Mesenteric fat pad (tissue), 1 donor: ENCODE measurements at regions not wholly inside any gene's neighbourhood (a gene's known extent, or its start where the extent isn't known, plus 50 kb on each side); places are given as distances from the start of the nearest gene placed in this dataset.

Experiments
- DNase-seq: peaks from one replicate; pipeline ENCODE4 v3.0.0-alpha.2; 2020; ENCODE audit warnings: low spot score
- donor health status: DM: yes; HTN: yes; CAD: no.

DNA sequence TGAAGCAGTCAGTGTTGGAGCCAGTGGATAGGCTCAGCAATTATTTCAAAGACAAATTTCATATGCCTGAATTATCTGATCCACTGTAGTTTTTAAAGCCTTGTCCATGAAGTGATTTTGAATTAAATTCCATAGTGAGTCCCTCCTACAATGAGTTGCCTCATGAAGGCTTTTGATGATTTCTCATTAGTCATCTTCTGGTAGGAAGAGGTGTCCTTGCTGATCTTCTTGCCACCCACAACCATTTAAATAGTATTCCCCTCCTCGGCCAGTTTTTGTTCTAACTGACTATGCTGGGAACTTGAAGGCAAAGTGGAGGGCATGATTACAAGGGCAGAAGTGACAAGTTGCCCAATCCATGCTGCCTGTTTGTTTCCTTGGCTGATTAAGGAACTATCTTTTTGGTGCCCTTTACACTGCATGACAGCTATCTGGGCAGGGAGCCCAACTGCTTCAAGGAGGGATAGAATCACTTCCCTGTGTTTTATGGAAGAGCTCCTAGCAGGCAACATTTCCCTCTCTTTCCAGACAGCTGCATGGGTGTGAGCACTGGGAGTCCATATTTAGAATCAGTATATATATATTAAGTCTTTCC lies 617.5 kb downstream of the ZPLD1 start:
- DNase-seq: no peak

DNA sequence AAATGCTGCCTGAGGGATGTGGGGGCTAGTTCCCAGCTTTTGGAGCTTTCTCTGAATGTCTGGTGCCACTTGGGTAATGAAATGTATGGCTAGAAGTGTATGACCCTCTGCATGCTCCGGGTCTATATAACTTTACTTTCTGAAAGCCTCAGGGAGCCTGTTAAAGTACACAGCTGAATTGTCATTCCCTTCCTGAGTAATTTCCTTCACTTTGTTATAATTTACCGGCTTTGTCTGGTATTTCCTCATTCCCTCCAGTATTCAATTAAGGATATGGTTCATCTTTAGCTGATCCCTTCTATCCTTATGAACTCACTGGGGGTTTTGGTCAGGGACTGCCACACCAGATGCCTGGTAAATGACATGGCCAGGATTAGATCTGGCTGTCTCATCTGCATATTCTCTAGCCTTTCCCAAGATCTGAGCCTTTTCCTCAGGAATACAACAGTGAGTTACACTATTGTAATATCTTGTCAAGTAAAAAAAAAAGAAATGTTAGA lies 620.3 kb downstream of the ZPLD1 start:
- no peak for DNase-seq

- DNase-seq: no peak
Observed at GRCh38 chr3:103056542-103056941, 621.7 kb downstream of the ZPLD1 start.

- DNase-seq: no peak
Observed at GRCh38 chr3:103057003-103057402, 622.2 kb downstream of the ZPLD1 start.

- no peak for DNase-seq
Observed at GRCh38 chr3:103057487-103057886, 622.7 kb downstream of the ZPLD1 start.

DNA sequence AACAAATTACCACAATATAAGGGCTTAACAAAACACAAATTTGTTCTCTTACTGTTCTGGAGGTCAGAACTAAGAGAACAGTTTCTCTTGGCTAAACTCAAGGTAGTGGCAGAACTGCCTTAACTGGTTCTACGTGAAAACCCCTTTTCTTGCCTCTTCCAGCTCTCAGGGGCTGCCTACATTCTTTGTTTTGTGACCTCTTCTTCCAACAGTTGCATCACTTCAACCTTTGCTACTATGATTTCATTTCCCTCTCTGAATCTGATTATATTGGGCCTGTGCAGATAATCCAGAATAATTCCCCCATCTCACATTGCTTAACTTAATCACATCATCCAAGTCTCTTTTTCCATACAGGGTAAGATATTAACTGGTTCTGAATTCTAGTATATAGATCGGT lies 624.6 kb downstream of the ZPLD1 start:
- DNase-seq: no peak

GRCh38 chr3:103060242-103060641 lies 625.4 kb downstream of the ZPLD1 start:
- DNase-seq: no peak

DNA sequence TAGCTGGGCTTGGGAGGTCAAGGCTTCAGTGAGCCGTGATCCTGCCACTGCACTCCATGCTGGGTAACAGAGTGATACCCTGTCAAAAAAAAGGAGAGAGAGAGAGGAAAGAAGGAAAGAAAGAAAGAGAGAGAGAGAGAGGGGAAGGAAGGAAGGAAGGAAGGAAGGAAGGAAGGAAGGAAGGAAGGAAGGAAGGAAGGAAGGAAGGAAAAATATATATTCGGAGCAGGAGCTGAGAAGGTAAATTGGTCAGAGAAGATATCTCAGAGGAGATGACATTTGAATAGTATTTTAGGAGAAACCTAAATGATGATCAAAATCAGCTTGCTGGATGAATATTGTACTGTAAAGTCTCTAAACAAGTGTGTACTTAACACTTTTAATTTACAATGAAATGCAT lies 633.1 kb downstream of the ZPLD1 start:
- DNase-seq: no peak

DNA sequence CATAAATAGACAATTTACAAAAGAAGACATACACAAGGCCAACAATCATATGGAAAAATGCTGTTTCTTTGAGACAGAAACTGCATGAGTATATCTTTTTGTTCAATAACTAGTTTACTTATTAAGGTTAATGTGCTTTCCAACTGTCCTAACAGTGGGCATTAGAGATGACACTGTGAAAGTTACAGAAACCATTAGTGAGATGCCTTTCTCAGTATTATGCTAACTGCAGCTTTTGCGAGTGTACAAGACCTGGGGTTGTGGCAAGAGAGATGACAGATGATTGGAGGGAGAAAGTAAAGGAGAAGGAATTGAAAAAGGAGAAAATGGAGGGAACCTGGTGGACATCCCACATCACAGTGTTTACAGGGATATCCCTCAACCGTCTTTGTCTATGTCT lies 640.5 kb downstream of the ZPLD1 start:
- no peak for DNase-seq

- DNase-seq: no peak
Observed at GRCh38 chr3:103077910-103078309, 643.1 kb downstream of the ZPLD1 start.

DNA sequence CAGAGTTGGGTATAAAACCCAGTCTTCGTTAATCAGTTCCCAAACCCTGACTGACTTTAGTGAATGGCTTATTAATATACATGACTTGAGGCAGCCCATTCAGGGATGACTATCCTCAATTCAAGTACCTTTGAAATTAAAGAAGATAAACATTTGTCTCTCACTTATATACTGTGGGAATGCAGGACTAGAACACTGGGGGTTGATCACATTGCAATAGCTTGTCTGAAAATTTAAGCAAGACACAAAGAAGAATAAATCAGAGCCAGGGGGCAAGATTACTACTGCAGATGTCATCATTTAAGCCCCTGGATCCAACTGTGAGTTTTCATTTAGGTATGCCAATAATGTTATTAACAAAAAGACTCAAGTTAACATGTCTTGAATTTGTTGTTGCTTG lies 647.7 kb downstream of the ZPLD1 start:
- no peak for DNase-seq

- no peak for DNase-seq
Observed at GRCh38 chr3:103083848-103084631, 649.2 kb downstream of the ZPLD1 start.

DNA sequence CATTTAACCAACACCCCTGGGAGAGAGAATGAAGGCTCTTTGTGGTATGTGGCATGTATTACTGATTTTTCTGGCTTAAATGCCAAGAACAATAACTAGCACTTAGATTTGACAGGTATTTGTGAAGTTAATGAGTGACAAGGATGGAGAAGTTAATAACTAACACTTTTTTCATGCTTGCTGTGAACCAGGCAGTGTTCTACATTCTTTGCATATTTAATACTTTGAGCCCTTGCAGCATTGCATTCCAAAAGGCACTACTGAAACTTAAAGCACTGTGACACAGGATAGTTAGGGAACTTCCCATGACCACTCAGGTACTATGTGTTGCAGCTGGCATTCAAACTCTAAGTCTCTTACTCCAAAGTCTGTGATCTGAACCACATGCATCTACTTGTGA lies 650.6 kb downstream of the ZPLD1 start:
- DNase-seq: no peak

DNA sequence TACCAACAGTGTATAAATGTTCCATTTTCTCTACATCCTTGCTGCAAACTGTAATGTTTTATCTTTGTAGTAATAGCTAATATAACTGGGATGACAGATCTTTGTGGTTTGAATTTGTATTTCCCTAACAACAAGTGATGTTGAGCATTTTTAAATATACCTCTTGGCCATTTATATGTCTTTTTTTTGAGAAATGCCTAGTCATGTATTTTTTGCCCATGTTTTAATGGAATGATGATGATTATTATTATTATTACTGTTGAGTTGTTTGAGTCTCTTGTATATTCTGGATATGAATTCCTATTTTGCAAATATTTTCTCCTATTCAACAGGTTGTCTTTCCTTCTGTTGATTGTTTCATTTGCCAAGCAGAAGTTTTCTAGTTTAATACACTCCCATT lies 654.9 kb downstream of the ZPLD1 start:
- DNase-seq: no peak

DNA sequence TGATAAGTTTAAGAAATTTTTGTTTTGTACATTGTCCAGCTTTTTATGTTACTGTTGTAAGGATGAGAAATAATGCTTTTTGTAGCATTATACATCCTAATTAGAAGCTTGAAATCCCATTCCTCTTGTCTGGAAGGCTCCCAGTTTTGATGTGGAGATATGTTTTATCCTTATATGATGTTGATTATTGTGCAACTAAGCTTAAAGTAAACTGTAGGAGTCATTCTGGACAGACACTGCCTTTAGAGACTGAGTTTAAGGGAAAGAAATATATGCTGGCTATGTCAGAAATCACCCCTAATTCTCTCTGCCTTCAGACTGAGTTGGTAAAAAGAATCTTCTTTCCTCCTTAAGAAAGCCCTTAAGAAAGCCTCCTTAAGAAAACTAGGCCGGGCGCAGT lies 670.4 kb downstream of the ZPLD1 start:
- DNase-seq: no peak

GRCh38 chr3:103112273-103112672 lies 677.5 kb downstream of the ZPLD1 start:
- DNase-seq: no peak

DNA sequence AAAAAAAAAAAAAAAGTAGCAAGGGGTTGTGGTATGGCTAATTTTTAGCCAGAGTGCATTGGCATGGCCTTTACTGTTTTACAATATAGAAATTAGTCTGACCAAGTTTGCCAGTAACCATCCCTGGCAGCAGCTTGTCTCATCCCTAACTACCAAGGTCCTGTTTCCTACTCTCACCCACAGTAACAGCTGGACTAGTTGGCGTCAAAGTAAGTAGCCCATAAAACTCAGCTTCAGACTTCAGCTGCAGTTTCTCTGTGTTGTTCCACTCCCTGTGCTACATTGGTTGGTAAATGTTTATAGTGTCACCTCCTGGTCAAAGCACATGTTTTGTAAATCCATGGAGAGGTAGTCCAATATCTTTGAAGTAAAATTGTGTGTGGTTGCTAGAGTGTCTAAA lies 691.3 kb downstream of the ZPLD1 start:
- DNase-seq: no peak

DNA sequence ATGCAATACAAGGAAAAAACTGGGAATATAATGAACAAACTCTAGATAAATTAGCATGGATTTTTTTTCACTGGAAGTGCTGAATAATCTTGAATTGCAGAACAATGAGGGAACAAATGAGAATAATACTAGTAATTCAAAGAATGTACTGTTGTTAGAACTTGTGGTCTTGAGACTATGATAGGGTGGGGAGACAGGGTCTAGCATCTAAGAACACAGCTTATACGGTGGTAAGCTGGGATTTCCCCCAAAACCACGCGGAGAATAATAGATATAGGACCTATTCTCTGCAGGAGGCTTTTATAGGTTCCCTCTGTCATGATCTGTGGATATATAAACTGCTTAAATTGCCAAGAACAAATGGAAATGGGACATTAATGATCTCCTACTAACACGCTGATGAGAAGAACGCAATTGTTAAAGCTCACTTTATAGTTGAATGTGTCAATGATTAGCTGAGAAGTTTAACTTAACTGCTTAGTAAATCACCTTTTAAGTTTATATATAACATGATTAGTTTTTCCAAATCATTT lies 692.3 kb downstream of the ZPLD1 start:
- no peak for DNase-seq

GRCh38 chr3:103127737-103128136 lies 692.9 kb downstream of the ZPLD1 start:
- no peak for DNase-seq

GRCh38 chr3:103134023-103134724 lies 699.4 kb downstream of the ZPLD1 start:
- DNase-seq: no peak

GRCh38 chr3:103136621-103137020 lies 701.8 kb downstream of the ZPLD1 start:
- no peak for DNase-seq

GRCh38 chr3:103137830-103138229 lies 703.0 kb downstream of the ZPLD1 start:
- no peak for DNase-seq
